Muscle layer of duodenum (tissue), 2 donors: ENCODE measurements at regions not wholly inside any gene's neighbourhood (a gene's known extent, or its start where the extent isn't known, plus 50 kb on each side); places are given as distances from the start of the nearest gene placed in this dataset.

ENCODE experiments used
- H3K27ac ChIP-seq: one replicate; pipeline ENCODE4 v1.7.0; 2013; ENCODE audit warnings: mild to moderate bottlenecking, low read length
- H3K27me3 ChIP-seq: one replicate; pipeline ENCODE4 v1.7.0; 2013; ENCODE audit warnings: low read depth, mild to moderate bottlenecking, control low read depth, low read length
- H3K36me3 ChIP-seq, 2 donors: one replicate each; pipeline ENCODE4 v1.7.0; 2013; ENCODE audit warnings: low read length in 2 of 2, control low read depth in 1 of 2, mild to moderate bottlenecking in 1 of 2; ENCODE audit not compliant: insufficient read depth in 2 of 2, control insufficient read depth in 1 of 2
- H3K4me1 ChIP-seq, 2 donors: one replicate each; pipeline ENCODE4 v1.7.0; 2013; ENCODE audit warnings: low read length in 2 of 2, mild to moderate bottlenecking in 2 of 2, control low read depth in 1 of 2, moderate library complexity in 1 of 2; ENCODE audit not compliant: insufficient read depth in 2 of 2, control insufficient read depth in 1 of 2
- H3K4me3 ChIP-seq, 2 donors: one replicate each; pipeline ENCODE4 v1.7.0; 2013; ENCODE audit warnings: low read length in 2 of 2, low read depth in 1 of 2, mild to moderate bottlenecking in 1 of 2
- H3K9me3 ChIP-seq, 2 donors: one replicate each; pipeline ENCODE4 v1.7.0; 2013; ENCODE audit warnings: low read length in 2 of 2, control low read depth in 1 of 2, mild to moderate bottlenecking in 1 of 2; ENCODE audit not compliant: control insufficient read depth in 1 of 2
- donor health status: healthy.

GRCh38 chr22:26811647-26811992, 154.2 kb downstream of the MIAT start:
- no peaks in the 10 kb centered on the region for H3K27me3 ChIP-seq
- no peaks in the 10 kb centered on the region for H3K4me1 ChIP-seq
- no peaks in the 10 kb centered on the region for H3K36me3 ChIP-seq
- H3K27ac ChIP-seq: no peak overlapping the region
- H3K9me3 ChIP-seq: no peaks in the 10 kb centered on the region
- H3K4me3 ChIP-seq: no peak overlapping the region

- no peak overlapping the region for H3K27ac ChIP-seq
- peaks cover 4% of the 10 kb centered on the region in 2 donors for H3K9me3 ChIP-seq
- no peaks in the 10 kb centered on the region for H3K4me1 ChIP-seq
- no peaks in the 10 kb centered on the region for H3K27me3 ChIP-seq
- no peaks in the 10 kb centered on the region for H3K36me3 ChIP-seq
- H3K4me3 ChIP-seq: no peak overlapping the region
These were observed 155.3 kb downstream of the MIAT start for GRCh38 chr22:26812731-26813130.

GRCh38 chr22:26816726-26817125, 159.3 kb downstream of the MIAT start:
- H3K27ac ChIP-seq: no peak overlapping the region
- H3K4me1 ChIP-seq: no peaks in the 10 kb centered on the region
- H3K9me3 ChIP-seq: peaks cover 6 to 19% of the 10 kb centered on the region in 2 donors
- H3K36me3 ChIP-seq: peaks cover 0 to 10% of the 10 kb centered on the region in 2 donors
- no peak overlapping the region for H3K4me3 ChIP-seq
- no peaks in the 10 kb centered on the region for H3K27me3 ChIP-seq

GRCh38 chr22:26817926-26818325, 160.5 kb downstream of the MIAT start:
- no peak overlapping the region for H3K27ac ChIP-seq
- no peaks in the 10 kb centered on the region for H3K27me3 ChIP-seq
- H3K4me1 ChIP-seq: no peaks in the 10 kb centered on the region
- no peak overlapping the region for H3K4me3 ChIP-seq
- H3K36me3 ChIP-seq: peaks cover 0 to 10% of the 10 kb centered on the region in 2 donors
- peaks cover 6 to 19% of the 10 kb centered on the region in 2 donors for H3K9me3 ChIP-seq

- Histone ChIP-seq H3K36me3 (peaks cover 0 to 10% of the 10 kb centered on the region in 2 donors), H3K27ac (no peak overlapping the region), H3K9me3 (peaks cover 6 to 19% of the 10 kb centered on the region in 2 donors), H3K27me3 (no peaks in the 10 kb centered on the region), H3K4me1 (no peaks in the 10 kb centered on the region), H3K4me3 (no peak overlapping the region)
These were observed 164.5 kb downstream of the MIAT start for GRCh38 chr22:26821854-26822253.

- no peaks in the 10 kb centered on the region for H3K27me3 ChIP-seq
- H3K4me3 ChIP-seq: no peak overlapping the region
- no peak overlapping the region for H3K27ac ChIP-seq
- peaks cover 0 to 10% of the 10 kb centered on the region in 2 donors for H3K36me3 ChIP-seq
- H3K9me3 ChIP-seq: peaks cover 6 to 19% of the 10 kb centered on the region in 2 donors
- H3K4me1 ChIP-seq: no peaks in the 10 kb centered on the region
These were observed 164.9 kb downstream of the MIAT start for GRCh38 chr22:26822313-26822712.

GRCh38 chr22:26823966-26824365, 166.6 kb downstream of the MIAT start:
- Histone ChIP-seq H3K27me3 (no peaks in the 10 kb centered on the region), H3K36me3 (no peaks in the 10 kb centered on the region), H3K27ac (no peak overlapping the region), H3K4me3 (no peak overlapping the region), H3K9me3 (peaks cover 0 to 3% of the 10 kb centered on the region in 2 donors), H3K4me1 (no peaks in the 10 kb centered on the region)

- Histone ChIP-seq H3K4me1 (no peaks in the 10 kb centered on the region), H3K36me3 (no peaks in the 10 kb centered on the region), H3K27me3 (no peaks in the 10 kb centered on the region), H3K4me3 (no peak overlapping the region), H3K27ac (no peak overlapping the region), H3K9me3 (no peaks in the 10 kb centered on the region)
These were observed 168.9 kb downstream of the MIAT start for GRCh38 chr22:26825960-26826935.

GRCh38 chr22:26827611-26828010, 170.2 kb downstream of the MIAT start:
- H3K4me1 ChIP-seq: no peaks in the 10 kb centered on the region
- no peaks in the 10 kb centered on the region for H3K9me3 ChIP-seq
- no peaks in the 10 kb centered on the region for H3K36me3 ChIP-seq
- no peak overlapping the region for H3K4me3 ChIP-seq
- H3K27ac ChIP-seq: no peak overlapping the region
- H3K27me3 ChIP-seq: no peaks in the 10 kb centered on the region

- Histone ChIP-seq H3K27me3 (no peaks in the 10 kb centered on the region), H3K4me3 (no peak overlapping the region), H3K27ac (no peak overlapping the region), H3K4me1 (no peaks in the 10 kb centered on the region), H3K9me3 (no peaks in the 10 kb centered on the region), H3K36me3 (no peaks in the 10 kb centered on the region)
These were observed 170.9 kb downstream of the MIAT start for GRCh38 chr22:26828311-26828710.

- H3K9me3 ChIP-seq: no peaks in the 10 kb centered on the region
- no peak overlapping the region for H3K4me3 ChIP-seq
- no peaks in the 10 kb centered on the region for H3K36me3 ChIP-seq
- no peak overlapping the region for H3K27ac ChIP-seq
- no peaks in the 10 kb centered on the region for H3K4me1 ChIP-seq
- no peaks in the 10 kb centered on the region for H3K27me3 ChIP-seq
These were observed 173.4 kb downstream of the MIAT start for GRCh38 chr22:26830837-26831236.

GRCh38 chr22:26835023-26835422, 177.6 kb downstream of the MIAT start:
- H3K27me3 ChIP-seq: no peaks in the 10 kb centered on the region
- no peaks in the 10 kb centered on the region for H3K36me3 ChIP-seq
- H3K4me1 ChIP-seq: no peaks in the 10 kb centered on the region
- H3K27ac ChIP-seq: no peak overlapping the region
- no peak overlapping the region for H3K4me3 ChIP-seq
- no peaks in the 10 kb centered on the region for H3K9me3 ChIP-seq
